ENCODE measurements at regions not wholly inside any gene's neighbourhood (a gene's known extent, or its start where the extent isn't known, plus 50 kb on each side); places are given as distances from the start of the nearest gene placed in this dataset.

DNA sequence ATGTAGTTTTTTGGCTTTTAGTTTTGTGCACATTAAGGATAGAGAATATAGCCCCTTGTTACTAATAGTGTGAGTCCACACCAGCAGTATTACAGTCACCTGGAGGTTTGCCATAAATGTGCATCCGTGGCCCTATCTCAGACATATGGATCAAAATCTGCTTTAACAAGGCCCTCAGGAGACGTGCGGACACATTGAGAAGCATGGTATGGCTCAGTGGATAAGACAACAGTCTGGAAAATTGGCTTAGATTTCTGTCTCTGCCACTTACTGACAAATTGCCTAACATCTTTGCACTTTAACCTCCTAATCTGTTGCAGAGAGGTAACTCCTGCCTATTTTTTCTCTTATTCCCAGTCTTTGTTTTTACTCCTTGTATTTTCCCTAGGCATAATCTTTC, 307.2 kb upstream of the DLGAP1 start:
- TF ChIP-seq POLR2A (IDR thresholded peaks at IDR 0.05; ENCODE audit: extremely low read depth, insufficient read length) (no peak), MAX (IDR thresholded peaks at IDR 0.05; ENCODE audit: low read depth, low read length) (no peak)
- TF ChIP-seq, protein P1, sequence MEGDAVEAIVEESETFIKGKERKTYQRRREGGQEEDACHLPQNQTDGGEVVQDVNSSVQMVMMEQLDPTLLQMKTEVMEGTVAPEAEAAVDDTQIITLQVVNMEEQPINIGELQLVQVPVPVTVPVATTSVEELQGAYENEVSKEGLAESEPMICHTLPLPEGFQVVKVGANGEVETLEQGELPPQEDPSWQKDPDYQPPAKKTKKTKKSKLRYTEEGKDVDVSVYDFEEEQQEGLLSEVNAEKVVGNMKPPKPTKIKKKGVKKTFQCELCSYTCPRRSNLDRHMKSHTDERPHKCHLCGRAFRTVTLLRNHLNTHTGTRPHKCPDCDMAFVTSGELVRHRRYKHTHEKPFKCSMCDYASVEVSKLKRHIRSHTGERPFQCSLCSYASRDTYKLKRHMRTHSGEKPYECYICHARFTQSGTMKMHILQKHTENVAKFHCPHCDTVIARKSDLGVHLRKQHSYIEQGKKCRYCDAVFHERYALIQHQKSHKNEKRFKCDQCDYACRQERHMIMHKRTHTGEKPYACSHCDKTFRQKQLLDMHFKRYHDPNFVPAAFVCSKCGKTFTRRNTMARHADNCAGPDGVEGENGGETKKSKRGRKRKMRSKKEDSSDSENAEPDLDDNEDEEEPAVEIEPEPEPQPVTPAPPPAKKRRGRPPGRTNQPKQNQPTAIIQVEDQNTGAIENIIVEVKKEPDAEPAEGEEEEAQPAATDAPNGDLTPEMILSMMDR (IDR thresholded peaks at IDR 0.05; ENCODE audit: low read depth, low read length) = no peak

Data from NB4 (cell line).